SK-N-SH (cell line): ENCODE measurements at regions not wholly inside any gene's neighbourhood (a gene's known extent, or its start where the extent isn't known, plus 50 kb on each side); places are given as distances from the start of the nearest gene placed in this dataset.

Experiments used
- CTCF ChIA-PET: fragments of 300-600, 350-600 bp; formaldehyde crosslinking; extraction: SDS; loops from one replicate; lab custom pipeline; 2021; lab: Yijun Ruan, JAX
- POLR2A ChIA-PET: fragments of 350-600 bp; sonication (Branson Sonifier 250); formaldehyde crosslinking; extraction: SDS; loops from one replicate; lab custom pipeline; 2020; ENCODE audit warnings: antibody characterized with exemption, inconsistent platforms; lab: Yijun Ruan, JAX
- DNase-seq: peaks from one replicate; pipeline ENCODE4 v3.0.0; 2012
- H2AFZ ChIP-seq: fragments of 200-600 bp; sonication (generic); 2 replicates; pipeline ENCODE4 v1.8.1; 2016; ENCODE audit warnings: antibody characterized with exemption, mild to moderate bottlenecking, low read depth
- H3F3A ChIP-seq: fragments of 200-600 bp; sonication (generic); replicated peaks from 2 replicates; pipeline ENCODE3; 2016; ENCODE audit warnings: antibody characterized with exemption, mild to moderate bottlenecking; ENCODE audit not compliant: insufficient read depth
- H3K27ac ChIP-seq, 2 experiments: fragments of 200-500 bp in 1 of 2; fragments of 200-600 bp in 1 of 2; sonication (Bioruptor generic) in 1 of 2; sonication (generic), shearing (Covaris generic) in 1 of 2; 2 replicates each; pipeline versions ENCODE4 v1.5.1 to v1.6.1; 2014 to 2016; ENCODE audit warnings: low read depth in 2 of 2, inconsistent platforms in 1 of 2, low read length in 1 of 2, mild to moderate bottlenecking in 1 of 2, mixed read lengths in 1 of 2
- H3K27me3 ChIP-seq: fragments of 200-600 bp; sonication (generic), shearing (Covaris generic); 2 replicates; pipeline ENCODE4 v1.6.1; 2016; ENCODE audit warnings: mixed run types; ENCODE audit not compliant: insufficient read depth
- H3K36me3 ChIP-seq, 2 experiments: fragments of 200-500 bp in 1 of 2; fragments of 200-600 bp in 1 of 2; sonication (Bioruptor generic) in 1 of 2; sonication (generic) in 1 of 2; replicated peaks in 1 of 2; 2 replicates each; pipeline versions ENCODE3 to v1.5.1; 2014 to 2016; ENCODE audit warnings: low read length in 1 of 2, mild to moderate bottlenecking in 1 of 2; ENCODE audit not compliant: insufficient read depth in 2 of 2, control insufficient read depth in 1 of 2
- H3K4me1 ChIP-seq, 2 experiments: fragments of 200-500 bp in 1 of 2; fragments of 200-600 bp in 1 of 2; sonication (Bioruptor generic) in 1 of 2; sonication (generic), shearing (Covaris generic) in 1 of 2; 2 replicates each; pipeline versions ENCODE4 v1.5.1 to v1.6.1; 2014 to 2016; ENCODE audit warnings: low read depth in 1 of 2, low read length in 1 of 2, mixed run types in 1 of 2; ENCODE audit not compliant: insufficient read depth in 2 of 2, control insufficient read depth in 1 of 2
- H3K4me2 ChIP-seq: fragments of 200-600 bp; sonication (generic), shearing (Covaris generic); 2 replicates; pipeline ENCODE4 v1.6.1; 2017; ENCODE audit warnings: mixed run types
- H3K4me3 ChIP-seq, 2 experiments: fragments of 200-500 bp in 1 of 2; fragments of 200-600 bp in 1 of 2; sonication (Bioruptor generic) in 1 of 2; sonication (generic), shearing (Covaris generic) in 1 of 2; 2 replicates each; pipeline versions ENCODE4 v1.5.1 to v1.8.1; 2014 to 2016; ENCODE audit warnings: low read depth in 2 of 2, inconsistent platforms in 1 of 2, low read length in 1 of 2, mild to moderate bottlenecking in 1 of 2, mixed read lengths in 1 of 2, moderate library complexity in 1 of 2
- H3K79me2 ChIP-seq: fragments of 200-600 bp; sonication (generic); 2 replicates; pipeline ENCODE4 v1.8.1; 2017; ENCODE audit warnings: mild to moderate bottlenecking; ENCODE audit not compliant: insufficient read depth
- H3K9ac ChIP-seq: fragments of 200-600 bp; sonication (generic); 2 replicates; pipeline ENCODE4 v1.6.1; 2017; ENCODE audit warnings: mixed run types
- H3K9me2 ChIP-seq: fragments of 200-600 bp; sonication (generic); 2 replicates; pipeline ENCODE4 v1.6.1; 2017; ENCODE audit warnings: mixed run types
- H3K9me3 ChIP-seq: fragments of 200-600 bp; sonication (generic); 2 replicates; pipeline ENCODE4 v1.6.1; 2017; ENCODE audit warnings: mixed run types, mild to moderate bottlenecking, moderate library complexity
- H4K20me1 ChIP-seq: fragments of 200-600 bp; sonication (generic); 2 replicates; pipeline ENCODE4 v1.6.1; 2017; ENCODE audit warnings: mild to moderate bottlenecking, mixed run types; ENCODE audit not compliant: insufficient read depth
- CHD2 ChIP-seq: fragments of 150-350 bp; IDR thresholded peaks from 2 replicates; pipeline ENCODE4 v1.6.1; 2018; ENCODE audit warnings: low read length; ENCODE audit not compliant: partially characterized antibody
- EP300 ChIP-seq, 2 experiments: IDR thresholded peaks; 2 replicates each; pipeline versions ENCODE4 v1.4.0 to v1.6.1; 2012; ENCODE audit warnings: borderline replicate concordance in 1 of 2, low read depth in 1 of 2, low read length in 1 of 2
- FOSL2 ChIP-seq: IDR thresholded peaks from 2 replicates; pipeline ENCODE4 v1.4.0; 2012; ENCODE audit warnings: low read depth, mild to moderate bottlenecking, moderate library complexity, borderline replicate concordance
- GATA2 ChIP-seq: sonication (generic); formaldehyde crosslinking; IDR thresholded peaks from 2 replicates; pipeline ENCODE4 v1.5.0; 2020; ENCODE audit warnings: mild to moderate bottlenecking, missing genetic modification reagents
- JUND ChIP-seq: IDR thresholded peaks from 2 replicates; pipeline ENCODE4 v1.4.0; 2012
- NRF1 ChIP-seq: IDR thresholded peaks from 2 replicates; pipeline ENCODE4 v1.6.1; 2012; ENCODE audit warnings: low read depth, mild to moderate bottlenecking, low read length
- PBX3 ChIP-seq: IDR thresholded peaks from 2 replicates; pipeline ENCODE4; 2012
- POLR2AphosphoS5 ChIP-seq: IDR thresholded peaks from 2 replicates; pipeline ENCODE4 v1.6.1; 2012; ENCODE audit warnings: low read depth, low read length
- RAD21 ChIP-seq: IDR thresholded peaks from 2 replicates; pipeline ENCODE4 v1.6.1; 2012; ENCODE audit warnings: mild to moderate bottlenecking, low read length
- RCOR1 ChIP-seq: fragments of 150-350 bp; IDR thresholded peaks from 2 replicates; pipeline ENCODE4 v1.6.1; 2017; ENCODE audit warnings: antibody characterized with exemption, low read length
- TAF1 ChIP-seq: IDR thresholded peaks from 2 replicates; pipeline ENCODE4 v1.6.1; 2012; ENCODE audit warnings: low read depth, mild to moderate bottlenecking, low read length, moderate library complexity, borderline replicate concordance
- TCF12 ChIP-seq: IDR thresholded peaks from 2 replicates; pipeline ENCODE4 v1.4.0; 2012
- USF1 ChIP-seq: IDR thresholded peaks from 2 replicates; pipeline ENCODE4 v1.4.0; 2012; ENCODE audit warnings: low read depth, borderline replicate concordance
- ZBTB33 ChIP-seq: IDR thresholded peaks from 2 replicates; pipeline ENCODE4 v1.4.0; 2012; ENCODE audit warnings: low read depth, borderline replicate concordance
- WGBS: methylation state at CpG from one replicate; pipeline ENCODE4 v1.1.6; 2017; ENCODE audit warnings: low lambda C conversion rate; 5-methylcytosine and 5-hydroxymethylcytosine counted together

- no peaks in the 10 kb centered on the region for H3F3A ChIP-seq
- no peaks in the 10 kb centered on the region for H3K27me3 ChIP-seq
- no peak overlapping the region for H3K9ac ChIP-seq
- no peaks in the 10 kb centered on the region for H4K20me1 ChIP-seq
- ChIA-PET POLR2A (no interaction called here), CTCF (no interaction called here)
- H3K27ac ChIP-seq, result peak overlapping the region in 1 of 2 experiments; percentile 78; a peak in 2 of 4 replicates
- H3K9me3 ChIP-seq, result no peaks in the 10 kb centered on the region
- H3K79me2 ChIP-seq, result no peaks in the 10 kb centered on the region
- no peak overlapping the region for H3K4me3 ChIP-seq
- H3K36me3 ChIP-seq, result no peaks in the 10 kb centered on the region
- H2AFZ ChIP-seq, result no peak overlapping the region
- H3K4me2 ChIP-seq, result no peak overlapping the region
- no peaks in the 10 kb centered on the region; a peak in 1 of 4 replicates for H3K4me1 ChIP-seq
- H3K9me2 ChIP-seq, result no peaks in the 10 kb centered on the region
- peak; percentile 1 for DNase-seq
- WGBS, result 0% methylated on average over 2 of the region's 2 CpGs
- TF ChIP-seq POLR2AphosphoS5, result no peak
- TF ChIP-seq RAD21, result peak; percentile 23; the same call in 1 of the 2 replicates
Measured at GRCh38 chrX:122055460-122055859, 1008.0 kb downstream of the GLUD2 start.

GRCh38 chrX:122055979-122056715, 1008.7 kb downstream of the GLUD2 start:
- Histone ChIP-seq H3K79me2 (no peaks in the 10 kb centered on the region), H4K20me1 (no peaks in the 10 kb centered on the region), H3K4me1 (no peaks in the 10 kb centered on the region; a peak in 1 of 4 replicates), H3K9me3 (no peaks in the 10 kb centered on the region), H3K4me3 (no peak overlapping the region), H3K27me3 (no peaks in the 10 kb centered on the region), H2AFZ (no peak overlapping the region), H3K9ac (no peak overlapping the region), H3K36me3 (no peaks in the 10 kb centered on the region), H3K4me2 (no peak overlapping the region), H3F3A (no peaks in the 10 kb centered on the region), H3K27ac (peak overlapping the region in 1 of 2 experiments; percentile 78; a peak in 1 of 4 replicates), H3K9me2 (no peaks in the 10 kb centered on the region)
- CTCF ChIA-PET, result no interaction called here
- POLR2A ChIA-PET, result no interaction called here
- no peak for TF ChIP-seq FOSL2
- TF ChIP-seq RCOR1, result peak; percentile 67; the same call in 1 of the 2 replicates
- TF ChIP-seq GATA2 (CRISPR knock-in tag), result peak; percentile 77
- TF ChIP-seq TCF12, result 0 out of 2 replicates have a peak, but pooled peaks have one; percentile 9
- no peak for TF ChIP-seq USF1
- TF ChIP-seq EP300 (IDR thresholded peaks at IDR 0.05; ENCODE audit: borderline replicate concordance in 1 of 2, low read depth in 1 of 2, low read length in 1 of 2), result peak in 1 of 2 experiments; percentile 86; a peak in 2 of 4 replicates
- no peak for TF ChIP-seq ZBTB33
- no peak for TF ChIP-seq JUND
- TF ChIP-seq TAF1, result no peak
- peak; percentile 39 for TF ChIP-seq CHD2
- no peak for TF ChIP-seq PBX3
- TF ChIP-seq NRF1, result no peak
- DNase-seq, result peak; percentile 6
- 6% methylated on average over 2 of the region's 2 CpGs for WGBS
